Loucy (cell line): ENCODE measurements at regions not wholly inside any gene's neighbourhood (a gene's known extent, or its start where the extent isn't known, plus 50 kb on each side); places are given as distances from the start of the nearest gene placed in this dataset.

ENCODE experiments used
- CTCF ChIP-seq: fragments of 200-600 bp; sonication (generic); conservative IDR thresholded peaks from 2 replicates; pipeline ENCODE4 v1.5.1; 2014; ENCODE audit warnings: mild to moderate bottlenecking, antibody characterized with exemption, low read length
- EZH2phosphoT487 ChIP-seq: fragments of 200-600 bp; IDR thresholded peaks from 2 replicates; pipeline ENCODE4 v1.6.1; 2018; ENCODE audit warnings: antibody characterized with exemption, mild to moderate bottlenecking, moderate library complexity, borderline replicate concordance

- TF ChIP-seq CTCF = no peak
- no peak for TF ChIP-seq EZH2phosphoT487
These were observed 355.8 kb upstream of the C2CD4B start for GRCh38 chr15:62520887-62521286.
